ENCODE measurements at regions not wholly inside any gene's neighbourhood (a gene's known extent, or its start where the extent isn't known, plus 50 kb on each side); places are given as distances from the start of the nearest gene placed in this dataset.

DNA sequence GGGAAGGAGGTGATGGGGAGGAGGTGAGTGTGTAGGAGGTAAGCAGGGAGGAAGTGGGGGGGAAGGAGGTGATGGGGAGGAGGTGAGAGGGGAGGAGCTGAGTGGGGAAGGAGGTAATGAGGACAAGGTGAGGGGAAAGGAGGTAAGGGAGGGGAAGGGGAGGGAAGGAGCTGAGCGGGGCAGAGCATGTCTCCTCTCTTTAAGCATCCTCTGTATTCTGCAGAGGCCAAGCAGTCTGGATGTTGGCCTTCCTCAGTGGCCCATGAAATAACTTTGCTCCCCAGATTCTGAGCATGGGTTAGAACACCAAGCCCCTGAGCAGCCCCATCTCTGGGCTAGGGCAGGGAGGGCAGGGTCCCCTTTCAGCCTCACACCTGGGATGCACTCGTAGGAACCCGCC, 84.6 kb downstream of the EDN3 start:
- Histone ChIP-seq H3K36me3 (no peaks in the 10 kb centered on the region), H3K4me1 (ENCODE audit: insufficient read depth) (no peaks in the 10 kb centered on the region), H3K27ac (no peak overlapping the region), H3K9me3 (no peaks in the 10 kb centered on the region), H3K27me3 (no peaks in the 10 kb centered on the region), H3K4me3 (no peak overlapping the region)
- WGBS, 3 donors = 77 to 88% (median 78%) methylated on average over 3 of the region's 3 CpGs
- no peak for DNase-seq
- TF ChIP-seq POLR2A (IDR thresholded peaks at IDR 0.05) = no peak
- no peak for TF ChIP-seq EP300 (IDR thresholded peaks at IDR 0.05)
- no peak for TF ChIP-seq CTCF (IDR thresholded peaks at IDR 0.05)
- intact Hi-C loops (cut with DNase I) = no loop called here

DNA sequence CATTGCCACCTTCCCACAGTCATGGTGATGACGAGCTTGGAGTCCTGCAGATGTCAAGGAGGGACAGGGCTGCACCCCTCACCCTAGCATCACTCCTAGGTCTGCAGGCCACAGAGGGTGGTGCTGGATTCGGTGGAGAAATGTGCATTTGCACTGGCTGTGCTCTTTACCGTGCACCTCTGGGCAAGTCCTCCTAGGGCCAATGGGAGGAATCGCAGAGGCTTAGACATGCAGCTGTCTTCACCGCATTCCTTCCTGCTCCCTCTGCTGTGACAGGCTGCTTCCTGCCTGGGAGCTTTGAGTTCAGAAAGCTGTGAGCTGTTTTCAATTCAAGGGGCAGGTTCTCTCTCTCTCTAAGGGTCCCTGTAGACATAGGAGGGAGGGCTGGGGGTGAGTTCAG, 85.1 kb downstream of the EDN3 start:
- 23 to 36% (median 30%) methylated on average over 5 of the region's 5 CpGs for WGBS, 3 donors
- H3K4me1 ChIP-seq (ENCODE audit: insufficient read depth) = no peaks in the 10 kb centered on the region
- no peak for DNase-seq
- H3K4me3 ChIP-seq = no peak overlapping the region
- intact Hi-C loops (cut with DNase I) = no loop called here
- no peak overlapping the region for H3K27ac ChIP-seq
- no peaks in the 10 kb centered on the region for H3K27me3 ChIP-seq
- no peaks in the 10 kb centered on the region for H3K36me3 ChIP-seq
- H3K9me3 ChIP-seq = no peaks in the 10 kb centered on the region
- TF ChIP-seq EP300 (IDR thresholded peaks at IDR 0.05) (no peak), CTCF (IDR thresholded peaks at IDR 0.05) (no peak)

DNA sequence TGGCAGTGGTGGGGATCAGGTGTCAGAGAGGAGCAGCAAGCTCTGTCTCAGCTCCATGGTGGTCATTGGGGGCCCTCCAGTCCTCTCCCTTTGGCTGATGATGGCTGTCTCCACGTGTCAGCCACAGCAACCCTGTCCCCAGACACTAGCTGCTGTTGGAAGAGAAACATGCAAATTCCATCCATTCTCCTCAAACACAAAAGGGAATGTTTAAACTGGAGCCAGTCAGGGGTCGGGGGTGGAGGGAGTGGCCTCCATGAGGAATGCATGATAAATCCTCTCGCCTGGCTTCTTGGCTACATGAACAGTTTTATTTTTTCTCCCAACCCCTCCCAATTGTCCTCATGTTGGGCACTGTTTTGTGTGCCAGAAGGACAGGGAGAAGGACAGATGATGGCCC, 86.4 kb downstream of the EDN3 start:
- H3K36me3 ChIP-seq = no peaks in the 10 kb centered on the region
- no peaks in the 10 kb centered on the region for H3K9me3 ChIP-seq
- intact Hi-C loops (cut with DNase I) = no loop called here
- no peak for DNase-seq
- no peaks in the 10 kb centered on the region for H3K27me3 ChIP-seq
- no peak overlapping the region for H3K27ac ChIP-seq
- 7 to 13% (median 13%) methylated on average over 3 of the region's 3 CpGs for WGBS, 3 donors
- H3K4me1 ChIP-seq (ENCODE audit: insufficient read depth) = no peaks in the 10 kb centered on the region
- no peak for TF ChIP-seq POLR2A (IDR thresholded peaks at IDR 0.05)
- TF ChIP-seq EP300 (IDR thresholded peaks at IDR 0.05) = no peak
- TF ChIP-seq CTCF (IDR thresholded peaks at IDR 0.05) = no peak
- H3K4me3 ChIP-seq = no peak overlapping the region

DNA sequence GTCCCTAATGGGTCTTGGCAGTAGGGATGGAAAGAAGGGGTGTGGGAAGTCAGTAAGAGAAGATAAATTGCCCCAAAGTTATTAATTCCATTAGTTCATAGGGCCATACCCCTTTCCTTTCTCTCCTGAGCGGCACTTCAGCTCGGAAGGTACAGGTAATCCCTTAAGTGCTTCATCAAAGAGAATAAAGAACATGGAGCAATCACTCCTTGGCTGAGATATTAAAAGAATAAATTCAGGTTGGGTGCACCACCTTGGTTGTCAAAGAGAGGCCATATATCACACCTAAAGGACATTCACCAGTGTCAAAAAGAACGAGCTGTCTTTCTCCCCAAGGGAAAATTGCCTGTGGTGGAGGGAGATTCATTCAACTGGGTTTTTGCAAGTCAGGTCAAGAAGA, 87.5 kb downstream of the EDN3 start:
- Histone ChIP-seq H3K4me3 (no peak overlapping the region), H3K9me3 (no peaks in the 10 kb centered on the region), H3K27ac (no peak overlapping the region), H3K36me3 (no peaks in the 10 kb centered on the region), H3K27me3 (no peaks in the 10 kb centered on the region), H3K4me1 (ENCODE audit: insufficient read depth) (no peaks in the 10 kb centered on the region)
- intact Hi-C loops (cut with DNase I) = no loop called here
- 87 to 94% (median 91%) methylated on average over 3 of the region's 3 CpGs for WGBS, 3 donors
- TF ChIP-seq EP300 (IDR thresholded peaks at IDR 0.05) = no peak
- TF ChIP-seq POLR2A (IDR thresholded peaks at IDR 0.05) = no peak
- no peak for TF ChIP-seq CTCF (IDR thresholded peaks at IDR 0.05)
- no peak for DNase-seq

DNA sequence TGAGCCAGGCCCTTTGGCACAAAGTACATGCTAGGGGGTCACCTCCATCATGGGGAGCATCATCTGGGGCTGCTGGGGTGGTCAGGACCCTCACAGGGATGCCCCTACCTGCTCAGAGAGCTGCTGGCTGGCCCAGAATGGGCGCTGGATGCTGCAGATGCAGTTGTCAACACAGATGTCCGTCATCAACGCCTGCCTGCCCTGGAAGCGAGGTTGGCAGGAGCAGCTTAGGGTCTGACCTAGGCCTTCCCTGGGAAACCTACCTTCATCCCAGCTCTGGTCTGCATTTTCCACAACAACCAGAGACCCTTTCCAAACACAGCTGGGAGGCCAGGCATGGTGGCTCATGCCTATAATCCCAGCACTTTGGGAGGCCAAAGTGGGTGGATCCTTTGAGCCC, 88.0 kb downstream of the EDN3 start:
- WGBS, 3 donors = 83 to 91% (median 87%) methylated on average over 3 to 4 of the region's 4 CpGs
- no peak for DNase-seq
- Histone ChIP-seq H3K36me3 (no peaks in the 10 kb centered on the region), H3K9me3 (no peaks in the 10 kb centered on the region), H3K27me3 (no peaks in the 10 kb centered on the region), H3K4me3 (no peak overlapping the region), H3K4me1 (ENCODE audit: insufficient read depth) (no peaks in the 10 kb centered on the region), H3K27ac (no peak overlapping the region)
- intact Hi-C loops (cut with DNase I) = no loop called here
- TF ChIP-seq CTCF (IDR thresholded peaks at IDR 0.05) (no peak), POLR2A (IDR thresholded peaks at IDR 0.05) (no peak), EP300 (IDR thresholded peaks at IDR 0.05) (no peak)
